ENCODE measurements at regions not wholly inside any gene's neighbourhood (a gene's known extent, or its start where the extent isn't known, plus 50 kb on each side); places are given as distances from the start of the nearest gene placed in this dataset.

DNA sequence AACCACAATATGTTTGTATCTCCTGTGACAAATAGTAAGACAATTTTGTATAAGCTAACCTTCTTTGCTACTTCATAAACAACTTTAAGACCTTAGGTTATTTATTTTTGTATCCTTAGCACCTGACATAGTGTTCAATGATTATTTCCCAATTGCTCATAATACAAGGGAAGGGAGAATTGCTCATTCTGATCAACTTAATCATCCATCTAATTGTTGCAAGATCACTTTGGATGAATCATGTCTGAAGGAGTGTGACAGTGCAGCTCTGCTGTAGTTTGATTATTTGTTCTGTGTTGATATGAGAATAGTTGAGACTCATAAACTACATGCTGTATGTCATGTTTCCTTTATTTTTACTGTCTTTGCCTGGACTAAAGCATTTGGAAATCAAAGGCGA, 721.3 kb upstream of the SEMA6A start:
- no peak for TF ChIP-seq CTCF (IDR thresholded peaks at IDR 0.05)
- TF ChIP-seq ZFX (IDR thresholded peaks at IDR 0.05; ENCODE audit: borderline replicate concordance): no peak

Data from 22Rv1 (cell line).